ENCODE measurements at regions not wholly inside any gene's neighbourhood (a gene's known extent, or its start where the extent isn't known, plus 50 kb on each side); places are given as distances from the start of the nearest gene placed in this dataset.

DNA sequence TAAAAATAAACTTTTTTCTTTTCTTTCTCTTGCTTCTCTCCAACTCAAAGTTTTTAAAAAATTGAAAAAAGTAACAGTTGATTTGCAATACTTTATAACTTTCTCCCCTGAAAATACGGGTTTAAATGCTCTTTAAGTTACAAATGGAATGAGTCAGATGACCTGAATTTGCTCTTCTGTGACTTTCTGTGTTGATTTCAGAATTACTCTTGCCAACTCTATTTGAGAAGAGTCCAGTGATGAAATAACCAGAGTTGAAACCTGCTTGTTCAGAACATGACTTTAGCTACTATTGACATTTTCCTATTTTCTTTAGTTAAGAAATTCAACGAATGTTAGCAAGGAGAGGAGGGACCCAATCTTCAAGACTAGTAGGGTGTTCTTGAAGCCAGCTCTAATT is 146.1 kb upstream of the ZSWIM2 start:
- TF ChIP-seq, protein P1, sequence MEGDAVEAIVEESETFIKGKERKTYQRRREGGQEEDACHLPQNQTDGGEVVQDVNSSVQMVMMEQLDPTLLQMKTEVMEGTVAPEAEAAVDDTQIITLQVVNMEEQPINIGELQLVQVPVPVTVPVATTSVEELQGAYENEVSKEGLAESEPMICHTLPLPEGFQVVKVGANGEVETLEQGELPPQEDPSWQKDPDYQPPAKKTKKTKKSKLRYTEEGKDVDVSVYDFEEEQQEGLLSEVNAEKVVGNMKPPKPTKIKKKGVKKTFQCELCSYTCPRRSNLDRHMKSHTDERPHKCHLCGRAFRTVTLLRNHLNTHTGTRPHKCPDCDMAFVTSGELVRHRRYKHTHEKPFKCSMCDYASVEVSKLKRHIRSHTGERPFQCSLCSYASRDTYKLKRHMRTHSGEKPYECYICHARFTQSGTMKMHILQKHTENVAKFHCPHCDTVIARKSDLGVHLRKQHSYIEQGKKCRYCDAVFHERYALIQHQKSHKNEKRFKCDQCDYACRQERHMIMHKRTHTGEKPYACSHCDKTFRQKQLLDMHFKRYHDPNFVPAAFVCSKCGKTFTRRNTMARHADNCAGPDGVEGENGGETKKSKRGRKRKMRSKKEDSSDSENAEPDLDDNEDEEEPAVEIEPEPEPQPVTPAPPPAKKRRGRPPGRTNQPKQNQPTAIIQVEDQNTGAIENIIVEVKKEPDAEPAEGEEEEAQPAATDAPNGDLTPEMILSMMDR (IDR thresholded peaks at IDR 0.05), result no peak
- TF ChIP-seq POLR2A (IDR thresholded peaks at IDR 0.05), result no peak

Measured in body of pancreas (tissue), 4 donors.